ENCODE measurements at regions not wholly inside any gene's neighbourhood (a gene's known extent, or its start where the extent isn't known, plus 50 kb on each side); places are given as distances from the start of the nearest gene placed in this dataset.
"Not testable (repeated sequence)": the region's sequence is repeated elsewhere in the genome, so short reads cannot be mapped to it uniquely, and the experiment has no call there.

- no peak for DNase-seq
Observed at GRCh38 chr6:104486035-104486434, 373.7 kb downstream of the HACE1 start.

GRCh38 chr6:104484626-104485025, 375.1 kb downstream of the HACE1 start:
- no peak for DNase-seq

- no peak for DNase-seq
Observed at GRCh38 chr6:104484191-104484590, 375.5 kb downstream of the HACE1 start.

- no peak for DNase-seq
Observed at GRCh38 chr6:104483225-104483834, 376.4 kb downstream of the HACE1 start.

- no peak for DNase-seq
Observed at GRCh38 chr6:104477569-104477968, 382.1 kb downstream of the HACE1 start.

- DNase-seq: no peak
Observed at GRCh38 chr6:104473021-104473429, 386.7 kb downstream of the HACE1 start.

GRCh38 chr6:104472021-104472901, 387.5 kb downstream of the HACE1 start:
- no peak for DNase-seq

GRCh38 chr6:104466306-104466705, 393.4 kb downstream of the HACE1 start:
- no peak for DNase-seq

- no peak for DNase-seq
Observed at GRCh38 chr6:104462811-104463599, 396.7 kb downstream of the HACE1 start.

GRCh38 chr6:104460738-104461483, 398.8 kb downstream of the HACE1 start:
- no peak for DNase-seq

GRCh38 chr6:104459543-104459942, 400.2 kb downstream of the HACE1 start:
- DNase-seq: no peak

- DNase-seq: no peak
Observed at GRCh38 chr6:104449918-104450317, 409.8 kb downstream of the HACE1 start.

- DNase-seq: not testable (repeated sequence)
Observed at GRCh38 chr6:104446101-104447080, 413.3 kb downstream of the HACE1 start.

- no peak for DNase-seq
Observed at GRCh38 chr6:104434519-104434918, 425.2 kb downstream of the HACE1 start.

GRCh38 chr6:104431096-104431495, 428.6 kb downstream of the HACE1 start:
- DNase-seq: peak; percentile 2

GRCh38 chr6:104428184-104428583, 431.5 kb downstream of the HACE1 start:
- DNase-seq: no peak

GRCh38 chr6:104423691-104424090, 436.0 kb downstream of the HACE1 start:
- no peak for DNase-seq

- no peak for DNase-seq
Observed at GRCh38 chr6:104421650-104422049, 438.1 kb downstream of the HACE1 start.

- no peak for DNase-seq
Observed at GRCh38 chr6:104418839-104419238, 440.9 kb downstream of the HACE1 start.

GRCh38 chr6:104418125-104418524, 441.6 kb downstream of the HACE1 start:
- DNase-seq: no peak

GRCh38 chr6:104414723-104415122, 445.0 kb downstream of the HACE1 start:
- no peak for DNase-seq

- no peak for DNase-seq
Observed at GRCh38 chr6:104413767-104414166, 446.0 kb downstream of the HACE1 start.

All from NCI-H2171 (cell line).